Activated naive CD4-positive, alpha-beta T cell treated with anti-CD3 and anti-CD28 coated beads, Interleukin-2, amount 50 U/mL, for 72 hours (primary cell): ENCODE measurements at regions not wholly inside any gene's neighbourhood (a gene's known extent, or its start where the extent isn't known, plus 50 kb on each side); places are given as distances from the start of the nearest gene placed in this dataset.

Source experiments
- ATAC-seq, 2 donors: fragments of 150-1000 bp; cut with Tn5 transposase; 2 replicates each; pipeline ENCODE4 v1.10.0; 2021; ENCODE audit warnings: mild to moderate bottlenecking in 2 of 2, moderate library complexity in 2 of 2
- DNase-seq, 2 donors: peaks; one replicate each; pipeline ENCODE4 v3.0.0; 2021 to 2022; ENCODE audit warnings: low spot score in 2 of 2
- H3K27ac Mint-ChIP-seq, 2 donors: one replicate each; pipeline ENCODE4 v1.8.0; 2022; ENCODE audit warnings: mild to moderate bottlenecking in 2 of 2, mixed read lengths in 2 of 2
- H3K36me3 Mint-ChIP-seq, 2 donors: one replicate each; pipeline ENCODE4 v1.8.0; 2022; ENCODE audit warnings: mixed read lengths in 2 of 2
- H3K9me3 Mint-ChIP-seq, 2 donors: one replicate each; pipeline ENCODE4 v1.8.0; 2022; ENCODE audit warnings: mixed read lengths in 2 of 2

GRCh38 chr16:5582529-5582928 lies 484.9 kb upstream of the EEF2KMT start:
- H3K27ac Mint-ChIP-seq = no peak overlapping the region
- H3K36me3 Mint-ChIP-seq = no peaks in the 10 kb centered on the region
- no peak for ATAC-seq

DNA sequence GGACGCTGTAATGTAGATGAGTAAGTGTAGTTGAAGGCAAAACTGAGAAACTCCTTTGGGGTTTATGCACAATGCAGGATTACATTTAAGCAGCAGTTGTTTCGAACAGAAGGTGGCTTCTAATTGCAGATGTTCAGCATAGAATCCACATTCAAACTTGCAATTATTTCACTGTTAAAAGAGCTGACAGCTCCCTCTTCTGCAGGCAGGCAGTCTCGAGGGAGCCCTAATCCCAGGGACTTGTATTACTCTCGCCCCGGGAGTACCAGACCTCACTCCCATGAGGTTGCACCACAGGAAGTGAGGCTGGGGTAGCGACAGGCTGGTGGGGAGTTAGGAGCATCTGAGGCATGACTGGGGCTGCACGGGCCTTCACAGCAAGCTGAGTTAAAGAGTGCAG lies 484.3 kb upstream of the EEF2KMT start:
- ATAC-seq = no peak
- Mint-ChIP-seq H3K36me3 (no peaks in the 10 kb centered on the region), H3K9me3 (peaks cover 0 to 4% of the 10 kb centered on the region in 2 donors), H3K27ac (no peak overlapping the region)
- DNase-seq = no peak

More at GRCh38 chr16:5582529-5582928, 484.9 kb upstream of the EEF2KMT start:
- H3K9me3 Mint-ChIP-seq = peaks cover 0 to 4% of the 10 kb centered on the region in 2 donors
- DNase-seq = no peak

- DNase-seq = no peak
- Mint-ChIP-seq H3K36me3 (no peaks in the 10 kb centered on the region), H3K27ac (no peak overlapping the region), H3K9me3 (peaks cover 0 to 4% of the 10 kb centered on the region in 2 donors)
- no peak for ATAC-seq
These were observed 483.8 kb upstream of the EEF2KMT start for GRCh38 chr16:5581428-5581827.

GRCh38 chr16:5580772-5581171 lies 483.2 kb upstream of the EEF2KMT start:
- ATAC-seq (no peak), DNase-seq (no peak)
- Mint-ChIP-seq H3K27ac (no peak overlapping the region), H3K9me3 (peaks cover 0 to 4% of the 10 kb centered on the region in 2 donors), H3K36me3 (no peaks in the 10 kb centered on the region)

DNA sequence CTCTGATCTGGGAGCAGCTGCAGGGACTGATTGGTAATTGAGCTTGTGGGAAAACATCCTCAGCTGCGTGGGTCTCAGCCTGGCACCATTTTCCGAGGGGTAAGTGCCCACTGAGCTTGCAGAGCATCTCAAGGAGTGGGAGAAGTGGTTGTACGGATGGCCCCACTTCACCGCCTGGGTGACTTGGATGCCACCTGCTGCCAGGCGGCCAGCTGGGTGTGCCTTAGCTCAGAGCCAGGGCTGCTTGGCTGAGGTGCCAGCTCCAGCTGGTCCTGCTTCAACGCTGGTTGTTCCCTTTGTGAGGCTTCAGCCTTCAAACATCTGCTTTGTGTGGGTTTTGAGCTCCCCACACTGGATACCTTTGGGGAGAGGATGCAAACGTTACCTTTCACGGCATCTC lies 482.7 kb upstream of the EEF2KMT start:
- no peak for ATAC-seq
- Mint-ChIP-seq H3K9me3 (peaks cover 0 to 4% of the 10 kb centered on the region in 2 donors), H3K36me3 (no peaks in the 10 kb centered on the region), H3K27ac (no peak overlapping the region)
- no peak for DNase-seq

DNA sequence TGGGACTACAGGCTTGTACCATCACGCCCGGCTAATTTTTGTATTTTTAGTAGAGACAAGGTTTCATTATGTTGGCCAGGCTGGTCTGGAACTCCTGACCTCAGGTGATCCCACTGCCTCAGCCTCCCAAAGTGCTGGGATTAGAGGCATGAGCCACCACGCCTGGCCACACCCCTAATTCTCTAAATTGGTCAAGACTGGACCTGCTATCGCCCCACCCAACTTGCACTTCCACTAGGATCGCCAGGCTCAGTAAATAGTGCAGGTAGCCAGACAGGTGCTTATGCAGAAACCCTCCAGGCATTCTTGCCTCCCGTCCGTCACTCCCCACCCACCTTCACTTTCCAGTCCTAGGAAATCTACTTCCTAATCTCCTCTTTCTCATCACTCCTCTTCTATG lies 481.4 kb upstream of the EEF2KMT start:
- Mint-ChIP-seq H3K27ac (no peak overlapping the region), H3K9me3 (peaks cover 0 to 6% of the 10 kb centered on the region in 2 donors), H3K36me3 (no peaks in the 10 kb centered on the region)
- DNase-seq (no peak), ATAC-seq (no peak)

- DNase-seq = no peak
- no peak for ATAC-seq
- H3K27ac Mint-ChIP-seq = no peak overlapping the region
These were observed 479.9 kb upstream of the EEF2KMT start for GRCh38 chr16:5577463-5577862.

GRCh38 chr16:5575646-5576245 lies 478.2 kb upstream of the EEF2KMT start:
- H3K36me3 Mint-ChIP-seq = peaks cover 0 to 5% of the 10 kb centered on the region in 2 donors
- DNase-seq = no peak
- no peak for ATAC-seq
- H3K9me3 Mint-ChIP-seq = peaks cover 6 to 15% of the 10 kb centered on the region in 2 donors
- H3K27ac Mint-ChIP-seq = no peak overlapping the region

More at GRCh38 chr16:5577463-5577862, 479.9 kb upstream of the EEF2KMT start:
- peaks cover 4 to 11% of the 10 kb centered on the region in 2 donors for H3K9me3 Mint-ChIP-seq
- H3K36me3 Mint-ChIP-seq = peaks cover 0 to 3% of the 10 kb centered on the region in 2 donors

GRCh38 chr16:5575121-5575520 lies 477.5 kb upstream of the EEF2KMT start:
- DNase-seq = no peak
- Mint-ChIP-seq H3K36me3 (peaks cover 0 to 5% of the 10 kb centered on the region in 2 donors), H3K27ac (no peak overlapping the region), H3K9me3 (peaks cover 6 to 15% of the 10 kb centered on the region in 2 donors)
- ATAC-seq = no peak

- ATAC-seq (no peak), DNase-seq (no peak)
- peaks cover 0 to 5% of the 10 kb centered on the region in 2 donors for H3K36me3 Mint-ChIP-seq
- no peak overlapping the region for H3K27ac Mint-ChIP-seq
- H3K9me3 Mint-ChIP-seq = peaks cover 11 to 17% of the 10 kb centered on the region in 2 donors
These were observed 474.5 kb upstream of the EEF2KMT start for GRCh38 chr16:5572056-5572455.

DNA sequence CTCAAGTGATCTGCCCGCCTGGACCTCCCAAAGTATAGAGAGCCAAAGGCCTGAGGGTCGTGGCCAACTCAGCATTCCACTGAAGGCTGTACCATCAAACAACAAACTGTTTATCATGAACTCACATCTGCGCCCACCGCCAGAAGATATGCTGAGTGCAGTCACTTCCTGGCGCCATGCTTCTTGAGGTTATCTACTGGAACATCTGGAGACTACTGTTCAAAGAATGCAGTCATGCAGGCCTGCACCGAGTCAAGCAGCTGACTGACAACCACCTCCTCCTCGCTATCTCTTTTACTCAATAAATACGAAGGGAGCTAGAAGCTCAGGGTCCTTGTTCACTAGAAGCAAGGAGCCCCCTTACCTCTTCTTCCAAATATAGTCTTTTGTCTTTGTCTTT lies 473.9 kb upstream of the EEF2KMT start:
- no peak for ATAC-seq
- no peak for DNase-seq
- H3K36me3 Mint-ChIP-seq = peaks cover 0 to 5% of the 10 kb centered on the region in 2 donors
- no peak overlapping the region for H3K27ac Mint-ChIP-seq
- peaks cover 11 to 17% of the 10 kb centered on the region in 2 donors for H3K9me3 Mint-ChIP-seq

DNA sequence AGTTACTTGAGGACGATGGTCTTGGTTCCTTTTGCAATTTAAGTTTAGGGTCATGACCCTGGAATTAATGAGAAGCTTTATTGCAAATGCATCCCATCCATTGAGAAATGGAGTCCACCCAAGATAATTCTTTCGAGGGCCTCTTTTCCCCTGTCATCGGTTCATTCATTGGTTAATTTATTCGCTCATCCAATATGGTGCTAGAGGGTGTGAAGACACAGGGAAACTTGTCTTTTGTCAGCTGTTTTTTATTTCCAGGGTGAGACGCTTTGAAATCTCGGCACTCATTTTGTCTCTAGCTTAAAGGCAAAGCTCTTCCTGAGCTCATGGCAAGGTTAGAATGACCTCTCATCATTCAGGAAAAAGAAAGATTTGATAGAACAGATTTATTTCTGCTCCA lies 464.2 kb upstream of the EEF2KMT start:
- DNase-seq (no peak), ATAC-seq (no peak)
- Mint-ChIP-seq H3K27ac (no peak overlapping the region), H3K9me3 (peaks cover 14 to 26% of the 10 kb centered on the region in 2 donors), H3K36me3 (no peaks in the 10 kb centered on the region)

GRCh38 chr16:5560084-5560483 lies 462.5 kb upstream of the EEF2KMT start:
- no peak for DNase-seq
- ATAC-seq = peak in 1 of 2 donors; percentile 11
- H3K36me3 Mint-ChIP-seq = no peaks in the 10 kb centered on the region
- peaks cover 14 to 26% of the 10 kb centered on the region in 2 donors for H3K9me3 Mint-ChIP-seq
- H3K27ac Mint-ChIP-seq = no peak overlapping the region

GRCh38 chr16:5557966-5558365 lies 460.4 kb upstream of the EEF2KMT start:
- Mint-ChIP-seq H3K36me3 (no peaks in the 10 kb centered on the region), H3K9me3 (peaks cover 14 to 26% of the 10 kb centered on the region in 2 donors), H3K27ac (no peak overlapping the region)
- ATAC-seq = no peak
- no peak for DNase-seq

DNA sequence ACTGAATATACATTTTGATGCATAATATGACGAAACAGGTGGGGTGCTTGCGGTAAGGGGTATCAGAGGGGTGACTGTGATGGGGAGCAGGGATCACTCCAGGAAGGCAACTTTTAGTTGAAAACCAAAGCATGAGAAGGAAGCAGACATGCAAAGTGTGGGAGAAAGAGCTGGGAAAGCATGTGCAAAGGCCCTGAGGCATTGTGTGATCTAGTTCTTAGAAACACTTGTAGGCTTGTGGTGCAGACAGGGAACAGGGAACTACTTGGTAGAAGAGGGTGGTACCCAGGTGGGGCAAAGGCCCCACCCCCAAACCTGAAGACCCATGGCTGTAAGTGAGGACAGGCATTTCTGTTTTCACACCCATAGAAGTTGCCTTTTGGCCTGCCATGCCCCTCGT lies 459.9 kb upstream of the EEF2KMT start:
- Mint-ChIP-seq H3K27ac (no peak overlapping the region), H3K9me3 (peaks cover 14 to 26% of the 10 kb centered on the region in 2 donors), H3K36me3 (no peaks in the 10 kb centered on the region)
- DNase-seq = no peak
- no peak for ATAC-seq

- H3K9me3 Mint-ChIP-seq = peaks cover 14 to 21% of the 10 kb centered on the region in 2 donors
- DNase-seq (no peak), ATAC-seq (no peak)
- no peaks in the 10 kb centered on the region for H3K36me3 Mint-ChIP-seq
- H3K27ac Mint-ChIP-seq = no peak overlapping the region
These were observed 458.7 kb upstream of the EEF2KMT start for GRCh38 chr16:5556158-5556810.

DNA sequence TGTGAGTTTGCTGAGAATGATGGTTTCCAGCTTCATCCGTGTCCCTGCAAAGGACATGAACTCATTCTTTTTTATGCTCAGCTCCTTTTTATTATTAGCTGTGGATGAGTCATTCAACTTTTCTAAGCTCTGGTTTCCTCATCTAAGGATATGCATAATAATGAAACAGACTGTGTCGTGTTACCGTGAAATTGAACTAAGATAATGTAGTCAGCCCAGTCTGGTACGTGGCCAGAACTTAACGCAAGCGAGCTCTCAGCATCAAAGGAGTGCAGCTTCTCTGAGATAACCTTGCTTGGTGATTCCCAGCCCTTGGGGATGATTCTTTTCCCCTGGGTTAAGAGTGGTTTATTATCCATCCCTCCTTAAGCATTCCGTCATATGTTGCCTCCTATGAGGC lies 454.3 kb upstream of the EEF2KMT start:
- Mint-ChIP-seq H3K9me3 (peaks cover 5 to 7% of the 10 kb centered on the region in 2 donors), H3K27ac (no peak overlapping the region), H3K36me3 (no peaks in the 10 kb centered on the region)
- ATAC-seq (no peak), DNase-seq (no peak)

- peaks cover 5 to 9% of the 10 kb centered on the region in 2 donors for H3K9me3 Mint-ChIP-seq
- no peak for DNase-seq
These were observed 452.2 kb upstream of the EEF2KMT start for GRCh38 chr16:5549802-5550201.

More at GRCh38 chr16:5549802-5550201, 452.2 kb upstream of the EEF2KMT start:
- ATAC-seq = no peak
- H3K36me3 Mint-ChIP-seq = no peaks in the 10 kb centered on the region
- no peak overlapping the region for H3K27ac Mint-ChIP-seq
